ENCODE measurements at regions not wholly inside any gene's neighbourhood (a gene's known extent, or its start where the extent isn't known, plus 50 kb on each side); places are given as distances from the start of the nearest gene placed in this dataset.

GRCh38 chr1:102640872-102641271 lies 467.4 kb downstream of the COL11A1 start:
- Mint-ChIP-seq H3K4me1 (ENCODE audit: low read depth) (no peaks in the 10 kb centered on the region), H3K9me3 (ENCODE audit: low read depth) (no peaks in the 10 kb centered on the region), H3K4me3 (ENCODE audit: low read depth) (no peak overlapping the region), H3K27me3 (no peaks in the 10 kb centered on the region), H3K36me3 (ENCODE audit: insufficient read depth) (no peaks in the 10 kb centered on the region), H3K27ac (no peak overlapping the region)
- TF ChIP-seq CTCF (IDR thresholded peaks at IDR 0.05; ENCODE audit: unreplicated experiment), result no peak
- DNase-seq (ENCODE audit: low spot score, unreplicated experiment), result no peak

DNA sequence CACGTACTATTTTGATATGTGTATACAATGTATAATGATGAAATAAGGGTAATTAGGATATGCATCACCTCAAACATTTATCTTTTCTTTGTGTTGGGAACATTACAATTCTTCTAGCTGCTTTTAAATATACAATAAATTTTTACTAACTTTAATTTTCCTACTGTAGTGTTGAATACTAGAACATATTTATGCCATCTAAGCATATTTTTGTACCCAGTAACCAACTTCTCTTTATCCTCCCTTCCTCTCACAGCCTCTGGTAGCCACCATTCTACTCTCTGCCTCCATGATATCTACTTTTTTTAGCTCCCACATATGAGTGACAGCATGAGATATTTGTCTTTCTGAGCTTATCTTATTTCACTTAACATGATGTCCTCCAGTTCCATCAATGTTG lies 468.0 kb downstream of the COL11A1 start:
- DNase-seq (ENCODE audit: low spot score, unreplicated experiment), result no peak
- H3K4me1 Mint-ChIP-seq (ENCODE audit: low read depth), result no peaks in the 10 kb centered on the region
- no peak for TF ChIP-seq CTCF (IDR thresholded peaks at IDR 0.05; ENCODE audit: unreplicated experiment)
- H3K9me3 Mint-ChIP-seq (ENCODE audit: low read depth), result no peaks in the 10 kb centered on the region
- no peak overlapping the region for H3K4me3 Mint-ChIP-seq (ENCODE audit: low read depth)
- no peaks in the 10 kb centered on the region for H3K27me3 Mint-ChIP-seq
- H3K36me3 Mint-ChIP-seq (ENCODE audit: insufficient read depth), result no peaks in the 10 kb centered on the region
- H3K27ac Mint-ChIP-seq, result no peak overlapping the region

DNA sequence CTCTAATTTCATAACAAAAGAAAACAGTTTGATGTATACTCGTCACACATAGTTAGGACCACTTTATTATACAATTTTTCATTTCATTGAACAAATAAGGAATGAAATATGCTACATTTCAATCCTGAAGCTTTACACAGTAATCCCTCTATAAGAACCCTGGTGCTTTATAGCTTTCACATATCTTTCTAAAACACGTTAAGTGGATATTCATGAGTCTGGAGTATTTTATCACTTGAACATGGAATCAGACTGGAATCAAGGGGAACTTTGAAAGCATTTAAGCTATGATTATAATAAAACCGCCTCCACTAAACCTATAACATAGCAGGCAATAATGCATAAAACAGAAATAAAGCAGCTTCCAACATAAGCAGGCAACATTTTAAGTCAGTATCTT lies 476.6 kb downstream of the COL11A1 start:
- Mint-ChIP-seq H3K4me3 (ENCODE audit: low read depth) (no peak overlapping the region), H3K27me3 (no peaks in the 10 kb centered on the region)

DNA sequence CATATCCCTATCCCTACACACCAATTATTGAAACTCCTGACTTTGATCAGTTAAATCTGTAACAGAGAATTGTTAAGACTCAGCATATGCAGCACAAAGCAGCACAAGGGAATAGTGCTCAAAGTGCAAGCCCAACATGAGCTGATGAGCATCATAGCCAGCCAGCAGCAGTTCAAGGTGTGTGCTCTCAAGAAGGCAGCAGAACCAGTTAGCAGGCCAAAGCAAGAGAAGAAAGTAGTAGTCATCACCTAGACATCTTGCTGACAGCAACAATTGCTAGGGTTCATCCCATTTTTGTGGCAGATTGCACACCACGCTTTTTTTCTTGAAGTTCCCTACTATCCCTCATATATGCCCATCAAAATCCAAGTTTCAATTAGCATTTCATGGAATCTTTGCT lies 478.3 kb downstream of the COL11A1 start:
- Mint-ChIP-seq H3K4me1 (ENCODE audit: low read depth) (no peaks in the 10 kb centered on the region), H3K36me3 (ENCODE audit: insufficient read depth) (no peaks in the 10 kb centered on the region), H3K9me3 (ENCODE audit: low read depth) (no peaks in the 10 kb centered on the region), H3K27me3 (no peaks in the 10 kb centered on the region), H3K4me3 (ENCODE audit: low read depth) (no peak overlapping the region), H3K27ac (no peak overlapping the region)
- no peak for TF ChIP-seq CTCF (IDR thresholded peaks at IDR 0.05; ENCODE audit: unreplicated experiment)
- DNase-seq (ENCODE audit: low spot score, unreplicated experiment), result no peak

More for the DNA sequence above, 476.6 kb downstream of the COL11A1 start:
- no peak for TF ChIP-seq CTCF (IDR thresholded peaks at IDR 0.05; ENCODE audit: unreplicated experiment)
- no peaks in the 10 kb centered on the region for H3K9me3 Mint-ChIP-seq (ENCODE audit: low read depth)
- no peak for DNase-seq (ENCODE audit: low spot score, unreplicated experiment)
- H3K4me1 Mint-ChIP-seq (ENCODE audit: low read depth), result no peaks in the 10 kb centered on the region
- no peaks in the 10 kb centered on the region for H3K36me3 Mint-ChIP-seq (ENCODE audit: insufficient read depth)
- no peak overlapping the region for H3K27ac Mint-ChIP-seq

DNA sequence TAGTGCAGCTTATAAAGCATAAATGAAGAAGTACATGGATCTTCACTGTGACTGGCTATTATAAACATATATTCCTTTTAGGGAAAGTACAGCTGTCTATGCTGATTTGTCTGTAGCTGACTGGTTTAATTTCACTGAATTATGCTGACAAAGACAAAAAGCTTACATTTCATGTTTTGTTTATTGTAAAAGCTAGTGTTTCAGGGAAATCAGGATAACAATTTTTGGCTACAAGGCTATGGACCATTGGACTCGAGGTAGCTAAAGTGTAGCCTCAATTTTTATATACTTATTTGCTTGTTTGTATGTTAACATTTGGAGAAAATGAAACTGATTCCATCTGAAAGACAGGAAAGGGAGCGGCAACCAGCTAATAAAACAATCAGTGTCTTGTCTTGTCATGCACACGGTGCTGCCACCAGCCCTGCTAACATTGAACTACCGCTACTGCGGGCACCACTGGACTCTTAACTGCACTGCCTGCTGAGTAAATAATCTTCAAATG lies 480.2 kb downstream of the COL11A1 start:
- no peak for DNase-seq (ENCODE audit: low spot score, unreplicated experiment)
- Mint-ChIP-seq H3K9me3 (ENCODE audit: low read depth) (no peaks in the 10 kb centered on the region), H3K27ac (no peak overlapping the region), H3K4me3 (ENCODE audit: low read depth) (no peak overlapping the region), H3K36me3 (ENCODE audit: insufficient read depth) (no peaks in the 10 kb centered on the region), H3K4me1 (ENCODE audit: low read depth) (no peaks in the 10 kb centered on the region), H3K27me3 (no peaks in the 10 kb centered on the region)
- TF ChIP-seq CTCF (IDR thresholded peaks at IDR 0.05; ENCODE audit: unreplicated experiment), result no peak

Data from progenitor cell of endocrine pancreas (in vitro differentiated cells).